Kidney (tissue), 13 donors: ENCODE measurements at regions not wholly inside any gene's neighbourhood (a gene's known extent, or its start where the extent isn't known, plus 50 kb on each side); places are given as distances from the start of the nearest gene placed in this dataset.

Experiments
- DNase-seq, 5 donors: peaks; one replicate each; pipeline ENCODE4 v3.0.0-alpha.2; 2013 to 2020
- FAIRE-seq: peaks from 2 replicates; lab custom pipeline; 2012; peaks lifted over from hg19 to GRCh38; lab: Jason Lieb, UNC
- H3K27ac ChIP-seq, 2 donors: one replicate each; pipeline ENCODE4 v1.7.0; 2013; ENCODE audit warnings: low read depth in 2 of 2, low read length in 2 of 2, inconsistent platforms in 1 of 2
- H3K27me3 ChIP-seq: one replicate; pipeline ENCODE4 v1.7.1; 2013; ENCODE audit warnings: low read length, inconsistent platforms; ENCODE audit not compliant: control insufficient read depth, insufficient read depth
- H3K36me3 ChIP-seq, 3 donors: one replicate each; pipeline versions ENCODE4 v1.7.0 to v1.7.1; 2013; ENCODE audit warnings: low read length in 3 of 3, control low read depth in 1 of 3, inconsistent platforms in 1 of 3; ENCODE audit not compliant: insufficient read depth in 3 of 3, control insufficient read depth in 2 of 3
- H3K4me1 ChIP-seq, 3 donors: one replicate each; pipeline versions ENCODE4 v1.7.0 to v1.7.1; 2013; ENCODE audit warnings: low read length in 3 of 3, inconsistent platforms in 1 of 3, low read depth in 1 of 3; ENCODE audit not compliant: control insufficient read depth in 2 of 3, insufficient read depth in 2 of 3
- H3K4me3 ChIP-seq, 3 donors: one replicate each; pipeline versions ENCODE4 v1.7.0 to v1.8.1; 2013; ENCODE audit warnings: low read length in 3 of 3, control low read depth in 1 of 3, inconsistent platforms in 1 of 3
- H3K9ac ChIP-seq, 3 donors: one replicate each; pipeline versions ENCODE4 v1.7.0 to v1.7.1; 2013; ENCODE audit warnings: low read length in 3 of 3, control low read depth in 1 of 3, inconsistent platforms in 1 of 3
- H3K9me3 ChIP-seq, 3 donors: one replicate each; pipeline versions ENCODE4 v1.7.0 to v1.7.1; 2013; ENCODE audit warnings: low read length in 3 of 3, control low read depth in 1 of 3, inconsistent platforms in 1 of 3; ENCODE audit not compliant: control insufficient read depth in 2 of 3, insufficient read depth in 1 of 3
- intact Hi-C: fragments of 100-400 bp; cut with DNase I; formaldehyde crosslinking; loops from one replicate; pipeline ENCODE4 v1.11.1; 2022
- TF ChIP-seq, protein P1 (sequence below): IDR thresholded peaks from 3 replicates; pipeline ENCODE4 v1.5.1; 2012; ENCODE audit warnings: mild to moderate bottlenecking, moderate library complexity, borderline replicate concordance; ENCODE audit not compliant: insufficient read depth; ENCODE audit errors: extremely low read depth
- donor health status: control.
- donor health status: control.
- donor health status: control.
- donor health status: control.
- donor health status: control.
- donor health status: DM: yes; HTN: yes; CAD: no.
- donor health status: Normal renal cell carcinoma (clear cell type).

DNA sequence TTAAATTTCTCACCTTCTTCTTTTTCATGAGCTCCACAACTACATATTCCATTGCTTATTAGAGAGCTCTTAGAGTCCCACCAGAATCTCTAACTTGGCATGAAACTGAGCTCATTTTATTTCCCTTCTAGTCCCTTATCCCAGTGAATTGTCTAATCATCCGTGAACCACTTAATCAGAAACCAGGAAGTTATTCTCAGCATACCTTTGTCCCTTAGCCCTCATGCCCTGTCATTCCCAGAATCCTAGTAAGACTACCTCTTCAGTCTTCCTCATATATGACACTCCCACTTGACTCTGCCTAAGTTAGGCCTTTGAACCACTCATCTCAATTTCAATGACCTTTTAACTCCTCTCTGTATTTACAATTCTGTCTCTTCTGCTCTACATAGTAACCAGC is 93.0 kb upstream of the PAPPA start:
- no peak overlapping the region for H3K4me3 ChIP-seq
- H3K27me3 ChIP-seq, result no peaks in the 10 kb centered on the region
- TF ChIP-seq, protein P1, sequence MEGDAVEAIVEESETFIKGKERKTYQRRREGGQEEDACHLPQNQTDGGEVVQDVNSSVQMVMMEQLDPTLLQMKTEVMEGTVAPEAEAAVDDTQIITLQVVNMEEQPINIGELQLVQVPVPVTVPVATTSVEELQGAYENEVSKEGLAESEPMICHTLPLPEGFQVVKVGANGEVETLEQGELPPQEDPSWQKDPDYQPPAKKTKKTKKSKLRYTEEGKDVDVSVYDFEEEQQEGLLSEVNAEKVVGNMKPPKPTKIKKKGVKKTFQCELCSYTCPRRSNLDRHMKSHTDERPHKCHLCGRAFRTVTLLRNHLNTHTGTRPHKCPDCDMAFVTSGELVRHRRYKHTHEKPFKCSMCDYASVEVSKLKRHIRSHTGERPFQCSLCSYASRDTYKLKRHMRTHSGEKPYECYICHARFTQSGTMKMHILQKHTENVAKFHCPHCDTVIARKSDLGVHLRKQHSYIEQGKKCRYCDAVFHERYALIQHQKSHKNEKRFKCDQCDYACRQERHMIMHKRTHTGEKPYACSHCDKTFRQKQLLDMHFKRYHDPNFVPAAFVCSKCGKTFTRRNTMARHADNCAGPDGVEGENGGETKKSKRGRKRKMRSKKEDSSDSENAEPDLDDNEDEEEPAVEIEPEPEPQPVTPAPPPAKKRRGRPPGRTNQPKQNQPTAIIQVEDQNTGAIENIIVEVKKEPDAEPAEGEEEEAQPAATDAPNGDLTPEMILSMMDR, result no peak
- intact Hi-C loops, result no loop called here
- no peak for FAIRE-seq
- H3K27ac ChIP-seq, result no peak overlapping the region
- no peaks in the 10 kb centered on the region for H3K36me3 ChIP-seq
- peak in 2 of 5 donors; percentile 4 to 21 for DNase-seq
- no peak overlapping the region for H3K9ac ChIP-seq
- H3K4me1 ChIP-seq, result no peaks in the 10 kb centered on the region
- no peaks in the 10 kb centered on the region for H3K9me3 ChIP-seq

DNA sequence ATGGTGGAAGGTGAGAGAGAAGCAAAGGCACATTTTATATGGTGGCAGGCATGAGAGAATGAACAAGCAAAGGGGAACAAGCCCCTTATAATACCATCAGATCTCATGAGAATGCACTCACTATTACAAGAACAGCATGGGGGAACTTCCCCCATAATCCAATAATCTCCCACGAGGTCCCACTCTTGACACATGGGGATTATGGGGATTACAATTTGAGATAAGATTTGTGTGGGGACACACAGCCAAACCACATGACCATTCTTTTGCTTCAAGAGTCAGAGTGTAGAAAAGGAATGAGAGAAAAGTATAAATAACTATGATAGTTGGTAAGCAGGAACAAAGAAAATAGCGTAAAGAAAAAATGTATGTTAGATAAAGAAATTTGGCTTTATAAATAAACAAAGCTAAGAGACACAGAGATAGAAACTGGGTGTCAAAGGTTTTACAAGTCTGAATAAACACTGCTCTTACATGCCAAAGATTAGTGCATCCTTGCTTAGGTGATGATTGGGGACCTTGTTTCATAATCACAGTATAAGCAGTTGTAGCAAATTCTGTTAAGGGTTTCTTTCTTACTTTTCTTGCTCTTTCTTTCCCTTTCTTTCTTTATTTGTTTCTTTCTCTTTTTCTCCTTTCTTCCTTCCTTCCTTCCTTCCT is 91.9 kb upstream of the PAPPA start:
- no peak overlapping the region for H3K4me3 ChIP-seq
- no peak for DNase-seq

DNA sequence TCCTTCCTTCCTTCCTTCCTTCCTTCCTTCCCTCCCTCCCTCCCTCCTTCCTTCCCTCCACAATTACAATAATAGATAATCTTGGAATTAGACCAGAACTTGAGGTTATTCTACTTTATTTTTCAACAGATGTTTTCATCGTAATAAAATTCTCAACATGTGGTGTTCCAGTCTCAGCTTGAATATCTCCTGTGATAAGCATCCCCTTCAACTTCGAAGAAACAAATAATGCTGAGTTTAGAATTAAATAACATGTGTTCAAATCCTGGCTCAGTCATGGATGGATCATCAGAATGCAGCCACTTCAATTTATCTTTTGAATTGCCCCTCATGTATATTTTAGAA is 91.4 kb upstream of the PAPPA start:
- no peaks in the 10 kb centered on the region for H3K4me1 ChIP-seq
- TF ChIP-seq, protein P1, result no peak
- no peaks in the 10 kb centered on the region for H3K27me3 ChIP-seq
- no peak overlapping the region for H3K4me3 ChIP-seq
- H3K36me3 ChIP-seq, result no peaks in the 10 kb centered on the region
- no peak overlapping the region for H3K9ac ChIP-seq
- DNase-seq (no peak), FAIRE-seq (no peak)
- no peaks in the 10 kb centered on the region for H3K9me3 ChIP-seq
- intact Hi-C loops, result no loop called here
- no peak overlapping the region for H3K27ac ChIP-seq

More for the DNA sequence above, 91.9 kb upstream of the PAPPA start:
- TF ChIP-seq, protein P1, result no peak
- no peak overlapping the region for H3K27ac ChIP-seq
- no peak for FAIRE-seq
- no peak overlapping the region for H3K9ac ChIP-seq
- H3K36me3 ChIP-seq, result no peaks in the 10 kb centered on the region
- no peaks in the 10 kb centered on the region for H3K27me3 ChIP-seq
- intact Hi-C loops, result no loop called here
- no peaks in the 10 kb centered on the region for H3K9me3 ChIP-seq
- no peaks in the 10 kb centered on the region for H3K4me1 ChIP-seq

DNA sequence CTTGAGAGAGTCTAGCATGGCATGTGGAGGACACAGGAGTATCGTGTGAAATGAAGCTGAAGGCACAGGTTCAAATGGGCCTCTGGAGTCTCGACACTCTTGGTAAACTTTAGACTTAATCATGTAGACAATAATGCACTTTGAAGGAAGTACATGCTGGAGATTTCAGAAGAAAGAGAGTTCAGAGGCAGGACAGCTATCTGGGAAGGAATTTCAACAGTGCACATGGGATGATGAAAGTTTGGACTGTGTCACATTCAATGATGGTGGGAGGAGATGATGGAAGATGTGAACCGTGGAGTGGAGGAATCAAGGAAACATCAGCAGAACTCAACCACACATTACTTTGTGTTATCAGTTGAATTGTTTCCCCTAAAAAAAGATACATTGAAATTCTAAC is 88.6 kb upstream of the PAPPA start:
- no peak for DNase-seq
- Histone ChIP-seq H3K9me3 (no peaks in the 10 kb centered on the region), H3K4me3 (no peak overlapping the region), H3K9ac (no peak overlapping the region), H3K27ac (no peak overlapping the region), H3K27me3 (no peaks in the 10 kb centered on the region), H3K4me1 (no peaks in the 10 kb centered on the region), H3K36me3 (no peaks in the 10 kb centered on the region)
- intact Hi-C loops, result no loop called here
- no peak for FAIRE-seq
- TF ChIP-seq, protein P1, result no peak
